Adrenal gland (tissue), 5 donors: ENCODE measurements at regions not wholly inside any gene's neighbourhood (a gene's known extent, or its start where the extent isn't known, plus 50 kb on each side); places are given as distances from the start of the nearest gene placed in this dataset.

Experiments used
- CTCF ChIP-seq, 6 experiments: fragments of 450-650 bp in 4 of 6; fragments of 200-600 bp in 2 of 6; sonication (generic) in 1 of 6; IDR thresholded peaks; 1 replicate in 5 of 6; 2 replicates in 1 of 6; pipeline versions ENCODE4 v1.5.1 to v1.8.0; 2016 to 2021; ENCODE audit warnings: antibody characterized with exemption in 6 of 6, mild to moderate bottlenecking in 2 of 6, moderate library complexity in 1 of 6
- POLR2A ChIP-seq, 2 donors: fragments of 450-650 bp; IDR thresholded peaks; one replicate each; pipeline ENCODE4 v1.6.1; 2017; ENCODE audit warnings: antibody characterized with exemption in 2 of 2, mild to moderate bottlenecking in 2 of 2, moderate library complexity in 1 of 2
- donor health status: DM: no; HTN: no; CAD: no.

- TF ChIP-seq CTCF (IDR thresholded peaks at IDR 0.05), result no peak
- no peak for TF ChIP-seq POLR2A (IDR thresholded peaks at IDR 0.05)
Measured at GRCh38 chr7:9241826-9242225, 808.4 kb downstream of the NXPH1 start.
